ENCODE measurements at regions not wholly inside any gene's neighbourhood (a gene's known extent, or its start where the extent isn't known, plus 50 kb on each side); places are given as distances from the start of the nearest gene placed in this dataset.

DNA sequence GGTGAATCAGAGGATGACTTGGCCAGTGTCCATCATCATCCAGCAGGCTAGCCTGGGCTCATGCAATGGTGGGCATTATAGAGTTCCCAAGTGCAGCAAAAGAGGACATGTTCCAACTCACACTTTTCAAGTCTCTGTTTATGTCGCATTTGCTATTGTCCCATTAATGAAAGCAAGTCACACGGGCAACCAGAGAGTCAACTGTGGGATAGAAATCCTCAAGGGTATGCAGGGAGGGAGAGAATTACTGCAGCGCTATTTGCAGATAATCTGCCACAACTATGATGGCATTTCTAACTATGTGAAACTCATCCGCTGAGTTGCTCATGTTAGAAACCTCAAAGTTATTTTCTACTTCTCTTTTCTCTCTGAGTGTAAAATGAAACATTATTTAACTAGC is 78.5 kb upstream of the TAB3 start:
- H3K4me3 ChIP-seq = no peak overlapping the region
- no peaks in the 10 kb centered on the region for H3K9me3 ChIP-seq
- H3K4me1 ChIP-seq = no peaks in the 10 kb centered on the region
- no peaks in the 10 kb centered on the region for H3K36me3 ChIP-seq
- TF ChIP-seq, protein P1, sequence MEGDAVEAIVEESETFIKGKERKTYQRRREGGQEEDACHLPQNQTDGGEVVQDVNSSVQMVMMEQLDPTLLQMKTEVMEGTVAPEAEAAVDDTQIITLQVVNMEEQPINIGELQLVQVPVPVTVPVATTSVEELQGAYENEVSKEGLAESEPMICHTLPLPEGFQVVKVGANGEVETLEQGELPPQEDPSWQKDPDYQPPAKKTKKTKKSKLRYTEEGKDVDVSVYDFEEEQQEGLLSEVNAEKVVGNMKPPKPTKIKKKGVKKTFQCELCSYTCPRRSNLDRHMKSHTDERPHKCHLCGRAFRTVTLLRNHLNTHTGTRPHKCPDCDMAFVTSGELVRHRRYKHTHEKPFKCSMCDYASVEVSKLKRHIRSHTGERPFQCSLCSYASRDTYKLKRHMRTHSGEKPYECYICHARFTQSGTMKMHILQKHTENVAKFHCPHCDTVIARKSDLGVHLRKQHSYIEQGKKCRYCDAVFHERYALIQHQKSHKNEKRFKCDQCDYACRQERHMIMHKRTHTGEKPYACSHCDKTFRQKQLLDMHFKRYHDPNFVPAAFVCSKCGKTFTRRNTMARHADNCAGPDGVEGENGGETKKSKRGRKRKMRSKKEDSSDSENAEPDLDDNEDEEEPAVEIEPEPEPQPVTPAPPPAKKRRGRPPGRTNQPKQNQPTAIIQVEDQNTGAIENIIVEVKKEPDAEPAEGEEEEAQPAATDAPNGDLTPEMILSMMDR (IDR thresholded peaks at IDR 0.05) = no peak
- TF ChIP-seq POLR2A (IDR thresholded peaks at IDR 0.05) = no peak
- intact Hi-C loops (cut with DNase I; ENCODE audit: low total_unique reads) = no loop called here
- H3K27ac ChIP-seq = no peak overlapping the region
- no peaks in the 10 kb centered on the region for H3K27me3 ChIP-seq
- DNase-seq = no peak

DNA sequence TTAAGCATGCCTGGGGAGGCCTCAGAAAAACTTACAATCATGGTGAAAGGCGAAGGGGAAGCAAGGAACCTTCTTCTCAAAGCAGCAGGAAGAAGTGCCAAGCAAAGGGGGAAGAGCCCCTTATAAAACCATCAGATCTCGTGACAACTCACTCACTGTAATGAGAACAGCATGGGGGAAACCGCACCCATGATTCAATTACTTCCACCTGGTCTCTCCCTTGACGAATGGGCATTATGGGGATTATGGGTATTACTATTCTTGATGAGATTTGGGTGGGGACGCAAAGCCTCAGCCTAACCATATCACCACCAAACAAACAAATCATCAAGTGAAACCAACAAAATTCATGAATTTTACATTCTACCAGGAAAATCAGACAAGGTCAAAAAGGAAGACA is 76.7 kb upstream of the TAB3 start:
- Histone ChIP-seq H3K36me3 (no peaks in the 10 kb centered on the region), H3K4me3 (no peak overlapping the region), H3K27ac (no peak overlapping the region), H3K27me3 (no peaks in the 10 kb centered on the region), H3K9me3 (no peaks in the 10 kb centered on the region), H3K4me1 (no peaks in the 10 kb centered on the region)
- no peak for TF ChIP-seq POLR2A (IDR thresholded peaks at IDR 0.05)
- TF ChIP-seq, protein P1 (IDR thresholded peaks at IDR 0.05) = no peak
- intact Hi-C loops (cut with DNase I; ENCODE audit: low total_unique reads) = no loop called here
- no peak for DNase-seq

DNA sequence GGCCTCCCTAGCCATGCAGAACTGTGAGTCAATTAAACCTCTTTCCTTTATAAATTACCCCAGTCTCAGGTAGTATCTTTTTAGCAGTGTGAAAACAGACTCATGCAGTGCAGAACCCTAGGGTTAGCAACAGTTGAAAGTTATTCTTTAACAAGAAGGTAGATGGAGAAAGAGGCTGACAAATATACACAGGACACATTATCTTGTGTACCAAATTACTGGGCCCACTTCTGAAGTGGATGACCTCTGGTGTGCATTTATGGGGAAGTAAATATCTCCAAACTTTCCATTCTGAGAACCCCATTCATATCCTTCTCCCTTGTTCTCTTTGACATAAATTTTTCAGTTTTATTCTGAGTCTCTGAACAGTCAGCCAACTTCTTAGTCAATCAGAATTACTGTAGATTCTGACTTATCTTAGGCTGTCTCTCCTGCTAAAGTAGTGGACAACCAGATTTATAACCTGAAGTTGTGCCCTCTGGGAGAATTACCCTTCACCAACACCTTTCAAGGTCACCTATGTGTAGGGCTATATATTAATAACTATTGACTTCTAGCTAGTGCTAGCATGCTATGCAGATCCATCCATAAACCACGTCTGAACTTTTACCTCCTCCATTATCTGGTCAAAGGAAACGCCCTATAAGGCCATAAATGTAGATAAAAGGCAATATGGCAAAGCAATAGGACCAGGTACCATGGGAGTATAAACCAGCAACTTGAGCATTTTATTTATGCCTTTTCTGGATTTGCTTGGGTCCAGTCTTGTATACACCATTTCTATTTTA is 72.5 kb upstream of the TAB3 start:
- no peak for DNase-seq
- Histone ChIP-seq H3K4me3 (no peak overlapping the region), H3K27ac (no peak overlapping the region), H3K4me1 (no peaks in the 10 kb centered on the region), H3K9me3 (no peaks in the 10 kb centered on the region), H3K36me3 (no peaks in the 10 kb centered on the region), H3K27me3 (no peaks in the 10 kb centered on the region)
- TF ChIP-seq, protein P1 (IDR thresholded peaks at IDR 0.05) = no peak
- intact Hi-C loops (cut with DNase I; ENCODE audit: low total_unique reads) = no loop called here

DNA sequence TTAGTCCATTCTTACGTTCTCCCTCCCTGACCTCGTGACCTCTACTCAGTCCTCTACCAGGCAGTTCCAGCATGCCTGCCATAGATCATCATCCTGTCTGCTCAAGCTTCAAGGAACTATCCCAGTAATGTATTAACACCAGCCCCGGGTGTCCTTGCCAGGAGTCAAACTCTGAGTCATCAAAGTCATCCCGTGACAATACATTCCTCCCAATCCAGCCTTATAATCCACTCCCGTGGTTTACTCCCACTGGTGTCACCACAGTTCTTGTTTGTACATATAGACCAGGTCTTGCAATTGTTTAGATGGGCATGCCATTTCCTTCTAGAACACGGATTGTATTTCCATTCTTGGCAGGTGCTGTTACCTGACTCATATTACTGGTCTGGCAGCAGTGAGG is 68.7 kb upstream of the TAB3 start:
- intact Hi-C loops (cut with DNase I; ENCODE audit: low total_unique reads) = no loop called here
- DNase-seq = no peak
- Histone ChIP-seq H3K4me3 (no peak overlapping the region), H3K27ac (no peak overlapping the region), H3K4me1 (no peaks in the 10 kb centered on the region), H3K27me3 (no peaks in the 10 kb centered on the region), H3K9me3 (no peaks in the 10 kb centered on the region), H3K36me3 (no peaks in the 10 kb centered on the region)
- TF ChIP-seq, protein P1 (IDR thresholded peaks at IDR 0.05) = no peak
- no peak for TF ChIP-seq POLR2A (IDR thresholded peaks at IDR 0.05)

DNA sequence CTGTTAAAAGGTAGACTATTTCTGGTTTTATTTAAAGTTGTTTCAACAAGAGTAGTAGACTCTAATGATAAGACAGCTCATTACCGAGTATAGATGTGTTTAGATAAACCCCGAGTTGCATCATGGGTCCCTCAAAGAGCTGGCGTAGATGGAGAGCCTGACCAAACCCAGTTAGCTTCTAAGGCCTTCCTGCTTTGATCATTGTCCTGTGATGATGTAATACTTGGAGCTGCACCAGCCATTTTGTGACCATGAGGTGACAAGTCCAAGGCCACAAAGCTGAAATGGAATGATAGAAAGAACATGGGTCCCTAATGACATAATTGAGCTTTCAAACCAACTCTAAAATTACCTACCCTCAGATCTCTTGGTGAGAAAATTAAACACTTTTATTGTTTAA is 66.6 kb upstream of the TAB3 start:
- Histone ChIP-seq H3K27ac (no peak overlapping the region), H3K36me3 (no peaks in the 10 kb centered on the region), H3K4me1 (no peaks in the 10 kb centered on the region), H3K27me3 (no peaks in the 10 kb centered on the region), H3K9me3 (no peaks in the 10 kb centered on the region), H3K4me3 (no peak overlapping the region)
- TF ChIP-seq, protein P1 (IDR thresholded peaks at IDR 0.05) = no peak
- TF ChIP-seq POLR2A (IDR thresholded peaks at IDR 0.05) = no peak
- intact Hi-C loops (cut with DNase I; ENCODE audit: low total_unique reads) = no loop called here
- DNase-seq = no peak
